BJ (cell line): ENCODE measurements at regions not wholly inside any gene's neighbourhood (a gene's known extent, or its start where the extent isn't known, plus 50 kb on each side); places are given as distances from the start of the nearest gene placed in this dataset.

Source experiments
- CTCF ChIA-PET: fragments of 350-600 bp; formaldehyde crosslinking; extraction: SDS; loops from one replicate; lab custom pipeline; 2021; ENCODE audit warnings: antibody characterized with exemption, inconsistent platforms; lab: Yijun Ruan, JAX
- POLR2A ChIA-PET: fragments of 300-600 bp; sonication (Branson Sonifier 250); formaldehyde crosslinking; extraction: SDS; loops from one replicate; lab custom pipeline; 2021; ENCODE audit warnings: antibody characterized with exemption; lab: Charles Lee
- DNase-seq: peaks from one replicate; pipeline ENCODE4 v3.0.0-alpha.2; 2011; ENCODE audit warnings: low read depth
- H3K27me3 ChIP-seq: 2 replicates; pipeline ENCODE4 v1.6.0; 2011; ENCODE audit warnings: low read length; ENCODE audit not compliant: control insufficient read depth, insufficient read depth
- H3K36me3 ChIP-seq: 2 replicates; pipeline ENCODE4 v1.5.1; 2011; ENCODE audit warnings: low read length; ENCODE audit not compliant: control insufficient read depth, insufficient read depth
- H3K4me3 ChIP-seq: 2 replicates; pipeline ENCODE4 v1.5.1; 2011; ENCODE audit warnings: low read depth, mild to moderate bottlenecking, control low read depth, low read length
- CTCF ChIP-seq: IDR thresholded peaks from 2 replicates; pipeline ENCODE4 v1.5.1; 2011; ENCODE audit warnings: low read depth, mild to moderate bottlenecking, control low read depth, inconsistent platforms, low read length, moderate library complexity; ENCODE audit not compliant: insufficient read depth

GRCh38 chr5:100249211-100249883 lies 285.8 kb upstream of the FAM174A start:
- Histone ChIP-seq H3K36me3 (no peaks in the 10 kb centered on the region), H3K27me3 (no peaks in the 10 kb centered on the region), H3K4me3 (no peak overlapping the region)
- ChIA-PET POLR2A (no interaction called here), CTCF (interaction anchor here (0.6 kb wide), 1 partner anchor 817 kb away, joined by 3 read pairs; no protein-coding TSS in a partner anchor)
- no peak for DNase-seq
- TF ChIP-seq CTCF = no peak

GRCh38 chr5:100232736-100233135 lies 302.4 kb upstream of the FAM174A start:
- ChIA-PET CTCF (no interaction called here), POLR2A (no interaction called here)
- TF ChIP-seq CTCF = no peak
- H3K36me3 ChIP-seq = no peaks in the 10 kb centered on the region
- no peak overlapping the region for H3K4me3 ChIP-seq
- DNase-seq = no peak
- H3K27me3 ChIP-seq = no peaks in the 10 kb centered on the region

GRCh38 chr5:100188778-100189177 lies 346.4 kb upstream of the FAM174A start:
- Histone ChIP-seq H3K27me3 (no peaks in the 10 kb centered on the region), H3K4me3 (no peak overlapping the region), H3K36me3 (no peaks in the 10 kb centered on the region)
- ChIA-PET CTCF (no interaction called here), POLR2A (no interaction called here)
- no peak for TF ChIP-seq CTCF
- DNase-seq = no peak

GRCh38 chr5:100188339-100188738 lies 346.8 kb upstream of the FAM174A start:
- ChIA-PET CTCF (no interaction called here), POLR2A (no interaction called here)
- Histone ChIP-seq H3K36me3 (no peaks in the 10 kb centered on the region), H3K4me3 (no peak overlapping the region), H3K27me3 (no peaks in the 10 kb centered on the region)
- DNase-seq = no peak
- TF ChIP-seq CTCF = no peak

- DNase-seq = no peak
- Histone ChIP-seq H3K36me3 (no peaks in the 10 kb centered on the region), H3K27me3 (no peaks in the 10 kb centered on the region), H3K4me3 (no peak overlapping the region)
- ChIA-PET CTCF (no interaction called here), POLR2A (no interaction called here)
- no peak for TF ChIP-seq CTCF
These were observed 349.0 kb upstream of the FAM174A start for GRCh38 chr5:100186181-100186580.
